Mucosa of descending colon (tissue), 3 donors: ENCODE measurements at regions not wholly inside any gene's neighbourhood (a gene's known extent, or its start where the extent isn't known, plus 50 kb on each side); places are given as distances from the start of the nearest gene placed in this dataset.

Experiments
- ATAC-seq: fragments of 200-7000 bp; cut with Tn5 transposase; one replicate; pipeline ENCODE4 v1.9.1; 2020; ENCODE audit warnings: mild to moderate bottlenecking, moderate library complexity
- DNase-seq, 3 donors: peaks; one replicate each; pipeline ENCODE4 v3.0.0-alpha.2; 2020
- H3K36me3 ChIP-seq: fragments of 200-600 bp; one replicate; pipeline ENCODE4 v1.8.0; 2021; ENCODE audit warnings: low read depth, mild to moderate bottlenecking
- H3K4me1 ChIP-seq: fragments of 200-600 bp; one replicate; pipeline ENCODE4 v1.8.0; 2021; ENCODE audit warnings: low read depth, mild to moderate bottlenecking
- H3K4me3 ChIP-seq: fragments of 200-600 bp; one replicate; pipeline ENCODE4 v1.8.0; 2021; ENCODE audit warnings: mild to moderate bottlenecking
- H3K9me3 ChIP-seq: fragments of 200-600 bp; one replicate; pipeline ENCODE4 v1.8.0; 2021; ENCODE audit warnings: mild to moderate bottlenecking
- CTCF ChIP-seq: fragments of 200-600 bp; IDR thresholded peaks from one replicate; pipeline ENCODE4 v1.8.0; 2022; ENCODE audit warnings: antibody characterized with exemption, mild to moderate bottlenecking
- intact Hi-C, 2 donors: fragments of 100-400 bp; cut with DNase I in 1 of 2; cut with micrococcal nuclease in 1 of 2; formaldehyde crosslinking; loops; one replicate each; pipeline versions ENCODE4 v1.11.0 to v1.11.1; 2022; cut with DNase I, micrococcal nuclease
- donor health status: DM: no; HTN: no; CAD: no; lungs with moderate emphysema.
- donor health status: DM: no; HTN: no; CAD: no.
- donor health status: DM: no; HTN: yes; CAD: no.

GRCh38 chr5:15037247-15037908 is 165.8 kb upstream of the ANKH start:
- no peak for DNase-seq
- peaks cover 10% of the 10 kb centered on the region for H3K9me3 ChIP-seq
- H3K4me3 ChIP-seq, result no peak overlapping the region
- intact Hi-C loops, result no loop called here
- H3K36me3 ChIP-seq, result no peaks in the 10 kb centered on the region
- peak; percentile 79 for ATAC-seq
- TF ChIP-seq CTCF, result no peak
- H3K4me1 ChIP-seq, result peaks cover 4% of the 10 kb centered on the region

GRCh38 chr5:15034379-15034778 is 162.8 kb upstream of the ANKH start:
- intact Hi-C loops, result no loop called here
- H3K4me3 ChIP-seq, result no peak overlapping the region
- DNase-seq (no peak), ATAC-seq (no peak)
- TF ChIP-seq CTCF, result no peak
- peaks cover 4% of the 10 kb centered on the region for H3K4me1 ChIP-seq
- H3K9me3 ChIP-seq, result peaks cover 10% of the 10 kb centered on the region
- no peaks in the 10 kb centered on the region for H3K36me3 ChIP-seq

- no peak for TF ChIP-seq CTCF
Measured at GRCh38 chr5:15031180-15031579, 159.6 kb upstream of the ANKH start.

GRCh38 chr5:15027764-15028163 is 156.2 kb upstream of the ANKH start:
- ATAC-seq (no peak), DNase-seq (no peak)
- no peak for TF ChIP-seq CTCF
- Histone ChIP-seq H3K9me3 (no peaks in the 10 kb centered on the region), H3K4me1 (no peaks in the 10 kb centered on the region), H3K4me3 (no peak overlapping the region), H3K36me3 (no peaks in the 10 kb centered on the region)
- intact Hi-C loops, result no loop called here

More at GRCh38 chr5:15031180-15031579, 159.6 kb upstream of the ANKH start:
- Histone ChIP-seq H3K4me3 (no peak overlapping the region), H3K9me3 (no peaks in the 10 kb centered on the region), H3K36me3 (no peaks in the 10 kb centered on the region), H3K4me1 (no peaks in the 10 kb centered on the region)
- intact Hi-C loops, result no loop called here
- ATAC-seq, result no peak
- DNase-seq, result no peak

GRCh38 chr5:15026944-15027343 is 155.4 kb upstream of the ANKH start:
- H3K36me3 ChIP-seq, result no peaks in the 10 kb centered on the region
- no peak overlapping the region for H3K4me3 ChIP-seq
- ATAC-seq, result no peak
- H3K4me1 ChIP-seq, result no peaks in the 10 kb centered on the region
- intact Hi-C loops, result no loop called here
- DNase-seq, result no peak
- no peaks in the 10 kb centered on the region for H3K9me3 ChIP-seq
- no peak for TF ChIP-seq CTCF
